ENCODE measurements at regions not wholly inside any gene's neighbourhood (a gene's known extent, or its start where the extent isn't known, plus 50 kb on each side); places are given as distances from the start of the nearest gene placed in this dataset.
A peak's percentile ranks its signal among the peaks of the same experiment; 100 is the strongest.
"Not testable (repeated sequence)": the region's sequence is repeated elsewhere in the genome, so short reads cannot be mapped to it uniquely, and the experiment has no call there.

GRCh38 chr14:86961106-86961716 is 1031.8 kb downstream of the GALC start:
- intact Hi-C loops (cut with DNase I), result no loop called here
- no peak for DNase-seq

GRCh38 chr14:86955771-86956354 is 1037.1 kb downstream of the GALC start:
- intact Hi-C loops (cut with DNase I), result no loop called here

GRCh38 chr14:86954623-86955022 is 1038.4 kb downstream of the GALC start:
- no peak for DNase-seq
- intact Hi-C loops (cut with DNase I), result no loop called here

More at GRCh38 chr14:86955771-86956354, 1037.1 kb downstream of the GALC start:
- DNase-seq, result no peak

GRCh38 chr14:86946446-86946845 is 1046.5 kb downstream of the GALC start:
- intact Hi-C loops (cut with DNase I), result no loop called here
- DNase-seq, result no peak

- intact Hi-C loops (cut with DNase I), result no loop called here
- no peak for DNase-seq
These were observed 1048.5 kb downstream of the GALC start for GRCh38 chr14:86944434-86944833.

DNA sequence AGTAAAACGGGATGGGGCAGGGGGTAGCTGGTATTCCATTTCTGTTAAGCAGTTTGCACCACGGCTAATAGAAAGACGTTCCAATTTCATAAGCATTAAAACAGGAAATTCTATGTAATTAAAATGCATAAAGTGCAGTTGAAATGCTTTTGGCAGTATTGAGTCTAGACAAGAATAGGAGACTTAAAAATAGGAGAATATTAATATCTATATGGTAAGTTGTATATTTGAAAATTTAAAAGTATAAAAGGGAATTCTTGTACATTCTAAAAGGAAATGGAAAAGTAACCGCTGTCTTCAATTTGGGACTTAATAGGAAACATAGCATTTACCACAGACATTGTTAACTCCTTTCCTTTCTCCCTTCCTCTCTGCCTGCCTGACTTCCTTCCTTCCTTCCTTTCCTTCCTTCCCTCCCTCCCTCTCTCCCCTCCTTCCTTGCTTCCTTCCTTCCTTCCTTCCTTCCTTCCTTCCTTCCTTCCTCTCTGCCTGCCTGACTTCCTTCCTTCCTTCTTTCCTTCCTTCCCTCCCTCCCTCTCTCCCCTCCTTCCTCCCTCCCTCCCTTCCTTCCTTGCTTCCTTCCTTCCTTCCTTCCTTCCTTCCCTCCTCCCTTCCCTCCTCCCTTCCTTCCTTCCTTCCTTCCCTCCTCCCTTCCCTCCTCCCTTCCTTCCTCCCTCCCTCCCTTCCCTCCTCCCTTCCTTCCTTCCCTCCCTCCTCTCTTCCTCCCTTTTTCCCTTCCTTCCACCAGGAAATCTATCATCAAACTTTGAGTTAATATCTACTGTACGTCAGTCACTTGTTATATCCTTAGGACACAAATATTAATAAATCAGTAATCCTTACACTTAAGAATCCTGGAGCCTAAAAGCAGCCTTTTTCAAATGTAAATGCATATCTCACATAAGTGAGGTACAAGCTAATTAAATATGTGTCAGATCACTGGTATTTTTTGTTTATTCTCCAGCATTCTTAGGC is 1049.3 kb downstream of the GALC start:
- DNase-seq, result no peak
- intact Hi-C loops (cut with DNase I), result no loop called here

DNA sequence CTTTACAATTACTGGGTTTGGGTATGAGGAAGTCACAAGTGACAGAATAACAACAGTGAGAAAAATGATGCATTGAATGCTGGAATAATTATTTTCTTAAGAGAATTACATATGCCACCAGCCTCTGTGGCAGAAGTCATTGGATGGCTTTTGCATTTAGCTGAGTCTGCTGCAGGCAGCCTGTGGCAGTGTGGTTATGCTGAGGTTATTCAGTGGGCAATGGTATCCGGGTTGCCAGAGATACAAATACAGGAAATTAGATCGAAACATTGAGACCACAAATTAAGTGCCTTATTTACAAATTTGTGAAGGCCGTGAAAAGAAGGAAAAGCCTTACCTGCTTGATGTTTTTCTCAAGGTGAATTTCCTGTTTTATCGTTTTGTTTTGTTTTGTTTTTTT is 1050.0 kb downstream of the GALC start:
- DNase-seq, result no peak
- intact Hi-C loops (cut with DNase I), result no loop called here

DNA sequence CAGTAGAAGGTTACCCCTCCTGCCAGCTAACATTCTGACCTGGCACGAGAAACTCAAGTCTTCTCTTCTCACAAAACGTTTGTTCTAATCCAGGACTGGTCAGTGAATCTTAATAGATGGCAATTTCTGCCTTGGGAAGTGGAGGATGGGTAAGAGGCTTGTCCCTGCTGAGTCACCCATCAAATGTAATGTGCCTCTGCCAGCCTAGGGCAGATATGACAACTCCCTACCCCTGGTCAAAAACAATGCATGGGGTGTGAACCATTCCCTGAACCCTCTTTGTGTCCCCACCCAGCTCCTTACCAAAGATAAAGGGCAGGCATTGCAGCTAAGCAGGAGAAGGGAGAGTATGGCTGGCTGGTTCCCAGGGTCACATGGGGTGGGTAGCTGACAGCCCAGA is 1052.9 kb downstream of the GALC start:
- DNase-seq, result no peak
- intact Hi-C loops (cut with DNase I), result no loop called here

- intact Hi-C loops (cut with DNase I), result no loop called here
- DNase-seq, result no peak
These were observed 1054.7 kb downstream of the GALC start for GRCh38 chr14:86938320-86938719.

- intact Hi-C loops (cut with DNase I), result no loop called here
- DNase-seq, result no peak
These were observed 1056.4 kb downstream of the GALC start for GRCh38 chr14:86936556-86936955.

DNA sequence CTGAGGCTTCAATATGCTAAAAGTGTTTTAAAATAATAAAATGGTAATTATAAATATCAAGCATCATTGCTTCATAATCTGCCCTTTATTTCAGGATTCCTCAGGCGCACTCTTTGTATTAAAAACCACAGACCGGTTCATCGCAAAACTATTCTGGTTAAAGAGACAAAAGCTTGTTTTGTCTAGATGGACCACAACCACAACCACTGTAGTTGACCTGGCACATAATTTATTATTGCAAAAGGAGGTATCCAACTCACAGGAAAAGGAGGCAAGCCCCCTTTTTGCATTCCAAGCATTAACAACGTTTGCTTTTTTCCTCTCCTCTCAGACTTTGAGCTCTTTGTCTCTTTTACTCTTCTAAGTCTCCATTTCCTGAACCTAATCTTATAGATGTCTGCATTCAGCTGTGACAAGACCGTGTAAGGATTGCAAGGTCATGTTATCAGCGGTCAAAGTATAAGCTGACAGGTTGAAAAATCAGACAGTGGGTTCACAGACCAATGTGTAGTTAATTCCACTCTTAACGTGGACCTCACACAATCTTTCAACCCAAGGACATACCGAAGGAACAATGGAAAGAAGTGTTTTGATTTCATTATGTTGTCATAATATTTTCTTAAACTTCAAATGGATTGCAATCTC is 1057.6 kb downstream of the GALC start:
- intact Hi-C loops (cut with DNase I), result no loop called here
- no peak for DNase-seq

DNA sequence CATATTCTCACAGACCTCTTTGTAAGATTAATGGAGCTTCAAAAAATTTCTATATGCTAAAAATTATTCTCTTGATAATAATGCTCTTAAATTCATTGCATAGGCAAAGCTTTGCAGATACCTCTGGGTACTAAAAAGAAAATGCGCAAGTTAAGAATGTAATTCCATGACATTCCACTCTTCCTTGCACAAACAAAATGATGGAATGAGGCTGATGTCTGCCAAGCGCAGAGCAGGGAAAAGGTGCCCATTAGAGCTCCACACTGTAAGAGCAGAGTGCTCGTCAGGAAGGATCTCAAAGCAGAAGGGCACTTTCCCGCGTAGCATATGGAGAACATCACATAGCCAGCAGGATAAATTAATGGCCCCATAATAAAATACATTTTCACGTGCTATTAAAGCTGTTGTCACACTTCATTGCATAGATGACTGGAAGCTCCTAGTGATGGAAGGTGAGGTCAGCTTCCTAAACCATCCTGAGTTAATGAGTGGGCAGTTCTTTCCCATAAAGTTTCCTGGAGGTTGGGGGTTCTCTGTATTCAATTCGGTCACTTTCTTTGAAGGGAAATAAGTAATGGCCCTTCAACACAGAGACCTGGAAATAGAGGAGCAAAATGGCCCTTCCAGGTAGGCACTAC is 1058.9 kb downstream of the GALC start:
- intact Hi-C loops (cut with DNase I), result no loop called here

GRCh38 chr14:86933460-86933859 is 1059.5 kb downstream of the GALC start:
- DNase-seq, result no peak
- intact Hi-C loops (cut with DNase I), result no loop called here

More for the DNA sequence above, 1058.9 kb downstream of the GALC start:
- DNase-seq, result no peak

- intact Hi-C loops (cut with DNase I), result no loop called here
- DNase-seq, result no peak
These were observed 1077.6 kb downstream of the GALC start for GRCh38 chr14:86915406-86915805.

- DNase-seq, result no peak
- intact Hi-C loops (cut with DNase I), result no loop called here
These were observed 1080.3 kb downstream of the GALC start for GRCh38 chr14:86912709-86913108.

DNA sequence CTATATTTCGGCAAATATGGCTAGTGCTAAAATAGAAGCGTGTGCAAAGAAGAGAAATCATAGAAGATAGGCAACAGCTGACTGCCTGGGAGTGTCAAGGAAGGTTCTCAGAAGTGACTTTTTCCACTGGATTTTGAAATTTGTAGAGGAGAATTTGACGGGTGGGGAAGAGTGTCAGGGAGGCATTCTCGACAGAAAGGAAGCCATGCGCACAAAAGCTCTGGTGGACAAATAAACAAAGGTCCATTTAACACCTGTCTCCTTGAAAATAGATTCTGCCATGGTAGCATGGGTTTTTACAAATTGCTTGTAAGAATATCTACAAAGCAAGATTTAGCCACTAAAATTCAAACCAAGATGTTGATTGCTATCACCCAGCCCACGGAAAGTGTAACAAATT is 1081.5 kb downstream of the GALC start:
- intact Hi-C loops (cut with DNase I), result no loop called here
- no peak for DNase-seq

- DNase-seq, result peak in 3 of 10 donors; percentile 70 to 75 (median 71)
- intact Hi-C loops (cut with DNase I), result not testable (repeated sequence)
These were observed 1087.5 kb downstream of the GALC start for GRCh38 chr14:86905386-86905926.

- intact Hi-C loops (cut with DNase I), result no loop called here
These were observed 1090.6 kb downstream of the GALC start for GRCh38 chr14:86902176-86902950.

More at GRCh38 chr14:86902176-86902950, 1090.6 kb downstream of the GALC start:
- DNase-seq, result peak in 1 of 10 donors; percentile 46

Data from posterior cingulate gyrus (tissue), 11 donors.